Panc1 (cell line): ENCODE measurements at regions not wholly inside any gene's neighbourhood (a gene's known extent, or its start where the extent isn't known, plus 50 kb on each side); places are given as distances from the start of the nearest gene placed in this dataset.

Source experiments
- POLR2AphosphoS5 ChIP-seq: IDR thresholded peaks from 2 replicates; pipeline ENCODE4 v1.6.1; 2012; ENCODE audit warnings: mild to moderate bottlenecking, low read depth, low read length, moderate library complexity
- TF ChIP-seq, protein P1 (sequence below): fragments of 450-650 bp; IDR thresholded peaks from 2 replicates; pipeline ENCODE4 v1.5.1; 2017; ENCODE audit warnings: mild to moderate bottlenecking
- TF ChIP-seq, protein P2 (sequence below), 2 experiments: IDR thresholded peaks; 2 replicates each; pipeline ENCODE4 v1.6.1; 2011 to 2012; ENCODE audit warnings: low read depth in 2 of 2, control low read depth in 1 of 2, low read length in 1 of 2, mild to moderate bottlenecking in 1 of 2, moderate library complexity in 1 of 2; ENCODE audit not compliant: insufficient read depth in 1 of 2

DNA sequence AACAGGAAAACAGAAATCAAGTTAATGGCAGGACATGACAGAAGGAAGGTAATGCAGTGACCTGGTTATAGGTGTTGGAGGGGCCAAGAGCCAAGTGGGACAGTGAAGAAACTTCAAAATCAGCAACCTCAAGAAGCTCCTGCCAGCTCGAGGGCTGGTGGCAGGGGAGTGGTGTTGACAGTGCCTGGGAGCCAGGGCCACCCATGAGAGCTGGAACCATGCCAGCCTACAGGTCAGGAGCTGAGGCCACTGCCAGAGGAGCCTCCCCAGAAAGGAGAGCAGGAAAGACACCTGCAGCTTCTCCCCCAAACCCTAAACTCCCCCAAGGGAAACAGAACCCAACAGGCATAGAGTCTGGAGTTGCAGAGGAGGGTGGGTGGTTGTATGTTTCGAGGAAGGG is 262.1 kb downstream of the LRFN2 start:
- TF ChIP-seq, protein P1, sequence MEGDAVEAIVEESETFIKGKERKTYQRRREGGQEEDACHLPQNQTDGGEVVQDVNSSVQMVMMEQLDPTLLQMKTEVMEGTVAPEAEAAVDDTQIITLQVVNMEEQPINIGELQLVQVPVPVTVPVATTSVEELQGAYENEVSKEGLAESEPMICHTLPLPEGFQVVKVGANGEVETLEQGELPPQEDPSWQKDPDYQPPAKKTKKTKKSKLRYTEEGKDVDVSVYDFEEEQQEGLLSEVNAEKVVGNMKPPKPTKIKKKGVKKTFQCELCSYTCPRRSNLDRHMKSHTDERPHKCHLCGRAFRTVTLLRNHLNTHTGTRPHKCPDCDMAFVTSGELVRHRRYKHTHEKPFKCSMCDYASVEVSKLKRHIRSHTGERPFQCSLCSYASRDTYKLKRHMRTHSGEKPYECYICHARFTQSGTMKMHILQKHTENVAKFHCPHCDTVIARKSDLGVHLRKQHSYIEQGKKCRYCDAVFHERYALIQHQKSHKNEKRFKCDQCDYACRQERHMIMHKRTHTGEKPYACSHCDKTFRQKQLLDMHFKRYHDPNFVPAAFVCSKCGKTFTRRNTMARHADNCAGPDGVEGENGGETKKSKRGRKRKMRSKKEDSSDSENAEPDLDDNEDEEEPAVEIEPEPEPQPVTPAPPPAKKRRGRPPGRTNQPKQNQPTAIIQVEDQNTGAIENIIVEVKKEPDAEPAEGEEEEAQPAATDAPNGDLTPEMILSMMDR: no peak
- TF ChIP-seq POLR2AphosphoS5: no peak
- TF ChIP-seq, protein P2, sequence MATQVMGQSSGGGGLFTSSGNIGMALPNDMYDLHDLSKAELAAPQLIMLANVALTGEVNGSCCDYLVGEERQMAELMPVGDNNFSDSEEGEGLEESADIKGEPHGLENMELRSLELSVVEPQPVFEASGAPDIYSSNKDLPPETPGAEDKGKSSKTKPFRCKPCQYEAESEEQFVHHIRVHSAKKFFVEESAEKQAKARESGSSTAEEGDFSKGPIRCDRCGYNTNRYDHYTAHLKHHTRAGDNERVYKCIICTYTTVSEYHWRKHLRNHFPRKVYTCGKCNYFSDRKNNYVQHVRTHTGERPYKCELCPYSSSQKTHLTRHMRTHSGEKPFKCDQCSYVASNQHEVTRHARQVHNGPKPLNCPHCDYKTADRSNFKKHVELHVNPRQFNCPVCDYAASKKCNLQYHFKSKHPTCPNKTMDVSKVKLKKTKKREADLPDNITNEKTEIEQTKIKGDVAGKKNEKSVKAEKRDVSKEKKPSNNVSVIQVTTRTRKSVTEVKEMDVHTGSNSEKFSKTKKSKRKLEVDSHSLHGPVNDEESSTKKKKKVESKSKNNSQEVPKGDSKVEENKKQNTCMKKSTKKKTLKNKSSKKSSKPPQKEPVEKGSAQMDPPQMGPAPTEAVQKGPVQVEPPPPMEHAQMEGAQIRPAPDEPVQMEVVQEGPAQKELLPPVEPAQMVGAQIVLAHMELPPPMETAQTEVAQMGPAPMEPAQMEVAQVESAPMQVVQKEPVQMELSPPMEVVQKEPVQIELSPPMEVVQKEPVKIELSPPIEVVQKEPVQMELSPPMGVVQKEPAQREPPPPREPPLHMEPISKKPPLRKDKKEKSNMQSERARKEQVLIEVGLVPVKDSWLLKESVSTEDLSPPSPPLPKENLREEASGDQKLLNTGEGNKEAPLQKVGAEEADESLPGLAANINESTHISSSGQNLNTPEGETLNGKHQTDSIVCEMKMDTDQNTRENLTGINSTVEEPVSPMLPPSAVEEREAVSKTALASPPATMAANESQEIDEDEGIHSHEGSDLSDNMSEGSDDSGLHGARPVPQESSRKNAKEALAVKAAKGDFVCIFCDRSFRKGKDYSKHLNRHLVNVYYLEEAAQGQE (IDR thresholded peaks at IDR 0.05; ENCODE audit: insufficient read depth in 1 of 2, low read depth in 2 of 2, low read length in 1 of 2): no peak
